GM12878 (cell line): ENCODE measurements at regions not wholly inside any gene's neighbourhood (a gene's known extent, or its start where the extent isn't known, plus 50 kb on each side); places are given as distances from the start of the nearest gene placed in this dataset.

ENCODE experiments used
- ATAC-seq: fragments of 200-7000 bp; cut with Tn5 transposase; 3 replicates; pipeline ENCODE4 v1.9.1; 2020; ENCODE audit warnings: mild to moderate bottlenecking, moderate library complexity
- BruUV-seq: library from RNA; stranded (reverse); fragments of 400-500 nt; replicated peaks from 2 replicates; lab custom pipeline; 2021; lab: Mats Ljungman, UMichigan
- CTCF ChIA-PET: fragments of 300-600 bp; sonication (Branson Sonifier 250); formaldehyde crosslinking; extraction: SDS; loops from one replicate; lab custom pipeline; 2021; ENCODE audit warnings: inconsistent platforms; lab: Yijun Ruan, JAX
- POLR2A ChIA-PET: fragments of 350-600 bp; formaldehyde crosslinking; extraction: SDS; loops from one replicate; lab custom pipeline; 2021; ENCODE audit warnings: inconsistent platforms; lab: Charles Lee
- RAD21 ChIA-PET: fragments of 300-600 bp; sonication (Branson Sonifier 250); formaldehyde crosslinking; loops from one replicate; lab custom pipeline; 2023; ENCODE audit warnings: antibody characterized with exemption; ENCODE audit not compliant: unreplicated experiment; lab: Charles Lee
- SMC1A ChIA-PET: fragments of 300-600 bp; sonication (Branson Sonifier 250); formaldehyde crosslinking; loops from one replicate; lab custom pipeline; 2023; ENCODE audit not compliant: unreplicated experiment, uncharacterized antibody; lab: Charles Lee
- DNase-seq: peaks from one replicate; pipeline ENCODE4 v3.0.0-alpha.2; 2011; ENCODE audit warnings: low read depth, low spot score
- FAIRE-seq: peaks from 3 replicates; lab custom pipeline; 2011; peaks lifted over from hg19 to GRCh38; lab: Jason Lieb, UNC
- H2AFZ ChIP-seq: 2 replicates; pipeline ENCODE4 v1.6.0; 2011; ENCODE audit warnings: low read depth, low read length, control low read depth; ENCODE audit not compliant: control insufficient read depth
- H3K27ac ChIP-seq: 2 replicates; pipeline ENCODE4 v1.5.1; 2011; ENCODE audit warnings: control low read depth; ENCODE audit not compliant: control insufficient read depth, insufficient read depth
- H3K27me3 ChIP-seq, 2 experiments: replicated peaks in 1 of 2; 2 replicates each; pipeline versions ENCODE4 v1.6.0 to v1.6.1; 2011; ENCODE audit warnings: low read length in 1 of 2; ENCODE audit not compliant: control insufficient read depth in 2 of 2, insufficient read depth in 2 of 2
- H3K36me3 ChIP-seq, 2 experiments: 2 replicates each; pipeline ENCODE4 v1.5.1; 2011; ENCODE audit warnings: low read length in 1 of 2; ENCODE audit not compliant: control insufficient read depth in 2 of 2, insufficient read depth in 2 of 2
- H3K4me1 ChIP-seq: 2 replicates; pipeline ENCODE4 v1.6.1; 2011; ENCODE audit warnings: mild to moderate bottlenecking, low read length, moderate library complexity, mixed read lengths; ENCODE audit not compliant: control insufficient read depth, insufficient read depth
- H3K4me2 ChIP-seq: 2 replicates; pipeline ENCODE4 v1.6.0; 2011; ENCODE audit warnings: control low read depth; ENCODE audit not compliant: control insufficient read depth, insufficient read depth
- H3K4me3 ChIP-seq: fragments of 200-600 bp; sonication (generic); 2 replicates; pipeline ENCODE4 v1.5.1; 2016
- H3K79me2 ChIP-seq: 2 replicates; pipeline ENCODE4 v1.6.0; 2011; ENCODE audit warnings: low read length; ENCODE audit not compliant: control insufficient read depth, insufficient read depth
- H3K9ac ChIP-seq: 2 replicates; pipeline ENCODE4 v1.8.0; 2011; ENCODE audit warnings: low read length, control low read depth, mixed read lengths; ENCODE audit not compliant: control insufficient read depth, insufficient read depth
- H3K9me3 ChIP-seq: replicated peaks from 3 replicates; pipeline ENCODE4 v1.5.1; 2011; ENCODE audit warnings: mild to moderate bottlenecking, low read length; ENCODE audit not compliant: control insufficient read depth, insufficient read depth
- H4K20me1 ChIP-seq: 2 replicates; pipeline ENCODE4 v1.6.0; 2011; ENCODE audit not compliant: control insufficient read depth, insufficient read depth
- EED ChIP-seq: sonication (generic); IDR thresholded peaks from 2 replicates; pipeline ENCODE4 v1.6.1; 2016; ENCODE audit warnings: antibody characterized with exemption, low read depth
- KAT2A ChIP-seq: conservative IDR thresholded peaks from 2 replicates; pipeline ENCODE4 v1.6.1; 2011; ENCODE audit warnings: low read depth, low read length; ENCODE audit not compliant: control insufficient read depth
- MXI1 ChIP-seq: fragments of 150-350 bp; IDR thresholded peaks from 2 replicates; pipeline ENCODE4 v1.6.1; 2011; ENCODE audit warnings: low read depth, mild to moderate bottlenecking, inconsistent platforms, low read length, improper control_type of control experiment
- NBN ChIP-seq: fragments of 450-650 bp; IDR thresholded peaks from 2 replicates; pipeline ENCODE4 v1.6.1; 2016
- REST ChIP-seq: IDR thresholded peaks from 2 replicates; pipeline ENCODE4 v1.6.1; 2012; ENCODE audit warnings: mild to moderate bottlenecking, low read depth, low read length
- TCF12 ChIP-seq: IDR thresholded peaks from 2 replicates; pipeline ENCODE4 v1.6.1; 2011; ENCODE audit warnings: low read depth, mild to moderate bottlenecking, low read length
- ZBTB33 ChIP-seq: fragments of 450-650 bp; IDR thresholded peaks from 2 replicates; pipeline ENCODE4 v1.6.1; 2017; ENCODE audit warnings: mild to moderate bottlenecking
- ZNF274 ChIP-seq: IDR thresholded peaks from one replicate; pipeline ENCODE4 v1.8.0; 2011; ENCODE audit not compliant: insufficient read length, insufficient read depth
- in situ Hi-C: fragments of 300-500 bp; cut with MboI; formaldehyde crosslinking; loops from 9 replicates; pipeline ENCODE4 v1.14.3; 2018; ENCODE audit warnings: mixed read lengths
- intact Hi-C: fragments of 100-400 bp; cut with micrococcal nuclease; formaldehyde crosslinking; loops from one replicate; pipeline ENCODE4 v1.14.2; 2022; ENCODE audit not compliant: unreplicated experiment

- TF ChIP-seq REST, result no peak
Observed at GRCh38 chr4:173469622-173470021, 60.4 kb downstream of the HAND2 start (continued).

- no peak overlapping the region for H3K4me2 ChIP-seq
- SMC1A ChIA-PET, result no interaction called here
- intact Hi-C loops, result no loop called here
- no peak for TF ChIP-seq TCF12
- TF ChIP-seq EED, result no peak
- TF ChIP-seq NBN, result no peak
- TF ChIP-seq ZNF274, result no peak
- no peak for TF ChIP-seq ZBTB33
- no peak for TF ChIP-seq KAT2A
- no peak for TF ChIP-seq MXI1
- TF ChIP-seq, all 136 proteins: peak for 0
- ChIA-PET RAD21 (no interaction called here), CTCF (no interaction called here), POLR2A (no interaction called here)
- no peaks in the 10 kb centered on the region for H3K36me3 ChIP-seq
- no peak for FAIRE-seq
- H3K27me3 ChIP-seq, result peaks cover 0 to 3% of the 10 kb centered on the region in 2 experiments; a peak in 2 of 4 replicates
- no peaks in the 10 kb centered on the region for H3K9me3 ChIP-seq
- no peaks in the 10 kb centered on the region for H4K20me1 ChIP-seq
- H3K4me1 ChIP-seq, result no peaks in the 10 kb centered on the region
- in situ Hi-C loops, result no loop called here
- BruUV-seq, result no TSS peak
- no peak for ATAC-seq
- H3K9ac ChIP-seq, result no peak overlapping the region
- H2AFZ ChIP-seq, result no peak overlapping the region
- DNase-seq, result no peak
- no peak overlapping the region for H3K27ac ChIP-seq
- no peak overlapping the region for H3K4me3 ChIP-seq
- no peaks in the 10 kb centered on the region for H3K79me2 ChIP-seq
Observed at GRCh38 chr4:173468314-173468713, 61.7 kb downstream of the HAND2 start.
